GM19351 (cell line): ENCODE measurements at regions not wholly inside any gene's neighbourhood (a gene's known extent, or its start where the extent isn't known, plus 50 kb on each side); places are given as distances from the start of the nearest gene placed in this dataset.
"Not testable (repeated sequence)": the region's sequence is repeated elsewhere in the genome, so short reads cannot be mapped to it uniquely, and the experiment has no call there.

ENCODE experiments used
- ATAC-seq: cut with Tn5 transposase; IDR thresholded peaks from one replicate; pipeline ENCODE4 v1.9.1; 2021; ENCODE audit warnings: mild to moderate bottlenecking, moderate library complexity; ENCODE audit not compliant: unreplicated experiment

GRCh38 chr11:91394073-91394726 is 830.4 kb upstream of the FAT3 start:
- ATAC-seq, result no peak

GRCh38 chr11:91382946-91383345 is 841.7 kb upstream of the FAT3 start:
- no peak for ATAC-seq

- ATAC-seq, result no peak
Observed at GRCh38 chr11:91374794-91375193, 849.8 kb upstream of the FAT3 start.

- ATAC-seq, result no peak
Observed at GRCh38 chr11:91373497-91373896, 851.1 kb upstream of the FAT3 start.

- ATAC-seq, result no peak
Observed at GRCh38 chr11:91366816-91367215, 857.8 kb upstream of the FAT3 start.

- ATAC-seq, result no peak
Observed at GRCh38 chr11:91365986-91366585, 858.5 kb upstream of the FAT3 start.

GRCh38 chr11:91350931-91351330 is 873.7 kb upstream of the FAT3 start:
- no peak for ATAC-seq

GRCh38 chr11:91326751-91327150 is 897.9 kb upstream of the FAT3 start:
- ATAC-seq, result no peak

GRCh38 chr11:91326280-91326679 is 898.3 kb upstream of the FAT3 start:
- no peak for ATAC-seq

GRCh38 chr11:91314521-91314920 is 910.1 kb upstream of the FAT3 start:
- ATAC-seq, result no peak

- no peak for ATAC-seq
Observed at GRCh38 chr11:91312541-91312940, 912.1 kb upstream of the FAT3 start.

- no peak for ATAC-seq
Observed at GRCh38 chr11:91310085-91310484, 914.5 kb upstream of the FAT3 start.

GRCh38 chr11:91308069-91308468 is 916.5 kb upstream of the FAT3 start:
- no peak for ATAC-seq

- ATAC-seq, result no peak
Observed at GRCh38 chr11:91305402-91305801, 919.2 kb upstream of the FAT3 start.

- no peak for ATAC-seq
Observed at GRCh38 chr11:91303749-91304148, 920.9 kb upstream of the FAT3 start.

GRCh38 chr11:91299980-91300379 is 924.6 kb upstream of the FAT3 start:
- no peak for ATAC-seq

GRCh38 chr11:91296629-91297028 is 928.0 kb upstream of the FAT3 start:
- no peak for ATAC-seq

GRCh38 chr11:91295591-91295990 is 929.0 kb upstream of the FAT3 start:
- ATAC-seq, result no peak

GRCh38 chr11:91293119-91293518 is 931.5 kb upstream of the FAT3 start:
- no peak for ATAC-seq

- no peak for ATAC-seq
Observed at GRCh38 chr11:91272089-91272488, 952.5 kb upstream of the FAT3 start.

- not testable (repeated sequence) for ATAC-seq
Observed at GRCh38 chr11:91268512-91269295, 955.9 kb upstream of the FAT3 start.

GRCh38 chr11:91265946-91266345 is 958.7 kb upstream of the FAT3 start:
- no peak for ATAC-seq
